Activated CD4-positive, alpha-beta T cell treated with anti-CD3 and anti-CD28 coated beads, Interleukin-2, amount 10 ng/mL, durations not matched to agents 7 days and 5 days (primary cell): ENCODE measurements at regions not wholly inside any gene's neighbourhood (a gene's known extent, or its start where the extent isn't known, plus 50 kb on each side); places are given as distances from the start of the nearest gene placed in this dataset.

Experiments
- CTCF ChIA-PET: fragments of 350-600 bp; sonication (Branson Sonifier 250); formaldehyde crosslinking; loops from one replicate; lab custom pipeline; 2021; ENCODE audit warnings: antibody characterized with exemption; lab: Charles Lee
- POLR2A ChIA-PET: fragments of 350-600 bp; sonication (Branson Sonifier 250); formaldehyde crosslinking; loops from one replicate; lab custom pipeline; 2021; ENCODE audit warnings: antibody characterized with exemption; lab: Charles Lee
- DNase-seq: peaks from one replicate; pipeline ENCODE4 v3.0.0-alpha.2; 2020
- H3K27ac Mint-ChIP-seq: one replicate; pipeline ENCODE4 v1.8.0; 2021; ENCODE audit warnings: mild to moderate bottlenecking, moderate library complexity, mixed read lengths
- H3K27me3 Mint-ChIP-seq: one replicate; pipeline ENCODE4 v1.8.0; 2021; ENCODE audit warnings: mixed read lengths
- H3K36me3 Mint-ChIP-seq: one replicate; pipeline ENCODE4 v1.8.0; 2021; ENCODE audit warnings: low read depth, mixed read lengths
- H3K4me1 Mint-ChIP-seq: one replicate; pipeline ENCODE4 v1.8.0; 2021; ENCODE audit warnings: mixed read lengths
- H3K4me3 Mint-ChIP-seq: one replicate; pipeline ENCODE4 v1.8.0; 2021; ENCODE audit warnings: mild to moderate bottlenecking, moderate library complexity, mixed read lengths
- H3K9me3 Mint-ChIP-seq: one replicate; pipeline ENCODE4 v1.8.0; 2021; ENCODE audit warnings: mixed read lengths

GRCh38 chr4:165779950-165780670 lies 92.9 kb upstream of the TLL1 start:
- no peaks in the 10 kb centered on the region for H3K4me1 Mint-ChIP-seq
- H3K36me3 Mint-ChIP-seq = no peaks in the 10 kb centered on the region
- H3K4me3 Mint-ChIP-seq = no peak overlapping the region
- DNase-seq = no peak
- ChIA-PET CTCF (no interaction called here), POLR2A (no interaction called here)
- H3K27me3 Mint-ChIP-seq = no peaks in the 10 kb centered on the region
- no peaks in the 10 kb centered on the region for H3K9me3 Mint-ChIP-seq
- H3K27ac Mint-ChIP-seq = no peak overlapping the region

GRCh38 chr4:165780735-165781134 lies 92.3 kb upstream of the TLL1 start:
- H3K27me3 Mint-ChIP-seq = no peaks in the 10 kb centered on the region
- no peak overlapping the region for H3K4me3 Mint-ChIP-seq
- CTCF ChIA-PET = no interaction called here
- POLR2A ChIA-PET = no interaction called here
- H3K36me3 Mint-ChIP-seq = no peaks in the 10 kb centered on the region
- H3K9me3 Mint-ChIP-seq = no peaks in the 10 kb centered on the region
- no peak overlapping the region for H3K27ac Mint-ChIP-seq
- no peak for DNase-seq
- no peaks in the 10 kb centered on the region for H3K4me1 Mint-ChIP-seq

GRCh38 chr4:165782623-165783022 lies 90.4 kb upstream of the TLL1 start:
- Mint-ChIP-seq H3K27ac (no peak overlapping the region), H3K36me3 (no peaks in the 10 kb centered on the region), H3K4me3 (no peak overlapping the region), H3K27me3 (no peaks in the 10 kb centered on the region), H3K9me3 (no peaks in the 10 kb centered on the region), H3K4me1 (no peaks in the 10 kb centered on the region)
- ChIA-PET POLR2A (no interaction called here), CTCF (no interaction called here)
- DNase-seq = no peak

- POLR2A ChIA-PET = no interaction called here
Measured at GRCh38 chr4:165783626-165784025, 89.4 kb upstream of the TLL1 start.

GRCh38 chr4:165784672-165785071 lies 88.4 kb upstream of the TLL1 start:
- ChIA-PET CTCF (no interaction called here), POLR2A (no interaction called here)
- no peaks in the 10 kb centered on the region for H3K27me3 Mint-ChIP-seq
- H3K4me1 Mint-ChIP-seq = no peaks in the 10 kb centered on the region
- H3K36me3 Mint-ChIP-seq = no peaks in the 10 kb centered on the region
- H3K27ac Mint-ChIP-seq = no peak overlapping the region
- no peaks in the 10 kb centered on the region for H3K9me3 Mint-ChIP-seq
- H3K4me3 Mint-ChIP-seq = no peak overlapping the region
- DNase-seq = no peak

More at GRCh38 chr4:165783626-165784025, 89.4 kb upstream of the TLL1 start:
- Mint-ChIP-seq H3K27me3 (no peaks in the 10 kb centered on the region), H3K36me3 (no peaks in the 10 kb centered on the region), H3K9me3 (no peaks in the 10 kb centered on the region), H3K4me3 (no peak overlapping the region), H3K27ac (no peak overlapping the region), H3K4me1 (no peaks in the 10 kb centered on the region)
- CTCF ChIA-PET = no interaction called here
- DNase-seq = no peak

- Mint-ChIP-seq H3K27me3 (no peaks in the 10 kb centered on the region), H3K4me3 (no peak overlapping the region), H3K9me3 (no peaks in the 10 kb centered on the region), H3K27ac (no peak overlapping the region), H3K36me3 (no peaks in the 10 kb centered on the region), H3K4me1 (no peaks in the 10 kb centered on the region)
- ChIA-PET POLR2A (no interaction called here), CTCF (no interaction called here)
- DNase-seq = no peak
Measured at GRCh38 chr4:165785337-165785736, 87.7 kb upstream of the TLL1 start.

- no peak overlapping the region for H3K27ac Mint-ChIP-seq
- no peaks in the 10 kb centered on the region for H3K9me3 Mint-ChIP-seq
- no peaks in the 10 kb centered on the region for H3K36me3 Mint-ChIP-seq
Measured at GRCh38 chr4:165787516-165788274, 85.3 kb upstream of the TLL1 start.

GRCh38 chr4:165788686-165789463 lies 84.2 kb upstream of the TLL1 start:
- no peaks in the 10 kb centered on the region for H3K9me3 Mint-ChIP-seq
- no peaks in the 10 kb centered on the region for H3K4me1 Mint-ChIP-seq
- CTCF ChIA-PET = no interaction called here
- no peaks in the 10 kb centered on the region for H3K36me3 Mint-ChIP-seq
- H3K27me3 Mint-ChIP-seq = no peaks in the 10 kb centered on the region
- no peak for DNase-seq
- H3K27ac Mint-ChIP-seq = no peak overlapping the region
- POLR2A ChIA-PET = no interaction called here
- no peak overlapping the region for H3K4me3 Mint-ChIP-seq

More at GRCh38 chr4:165787516-165788274, 85.3 kb upstream of the TLL1 start:
- H3K27me3 Mint-ChIP-seq = no peaks in the 10 kb centered on the region
- no peak for DNase-seq
- H3K4me1 Mint-ChIP-seq = no peaks in the 10 kb centered on the region
- ChIA-PET POLR2A (no interaction called here), CTCF (no interaction called here)
- no peak overlapping the region for H3K4me3 Mint-ChIP-seq

- Mint-ChIP-seq H3K4me1 (no peaks in the 10 kb centered on the region), H3K36me3 (no peaks in the 10 kb centered on the region), H3K4me3 (no peak overlapping the region), H3K9me3 (no peaks in the 10 kb centered on the region), H3K27me3 (no peaks in the 10 kb centered on the region), H3K27ac (no peak overlapping the region)
- DNase-seq = no peak
- POLR2A ChIA-PET = no interaction called here
- CTCF ChIA-PET = no interaction called here
Measured at GRCh38 chr4:165793236-165793635, 79.8 kb upstream of the TLL1 start.

GRCh38 chr4:165794834-165795233 lies 78.2 kb upstream of the TLL1 start:
- Mint-ChIP-seq H3K36me3 (no peaks in the 10 kb centered on the region), H3K27ac (no peak overlapping the region), H3K27me3 (no peaks in the 10 kb centered on the region), H3K4me1 (no peaks in the 10 kb centered on the region), H3K9me3 (no peaks in the 10 kb centered on the region), H3K4me3 (no peak overlapping the region)
- POLR2A ChIA-PET = no interaction called here
- CTCF ChIA-PET = no interaction called here
- DNase-seq = no peak

- H3K27me3 Mint-ChIP-seq = no peaks in the 10 kb centered on the region
- H3K4me1 Mint-ChIP-seq = no peaks in the 10 kb centered on the region
- POLR2A ChIA-PET = no interaction called here
- CTCF ChIA-PET = no interaction called here
- DNase-seq = no peak
- no peaks in the 10 kb centered on the region for H3K9me3 Mint-ChIP-seq
- H3K27ac Mint-ChIP-seq = no peak overlapping the region
- no peak overlapping the region for H3K4me3 Mint-ChIP-seq
- H3K36me3 Mint-ChIP-seq = no peaks in the 10 kb centered on the region
Measured at GRCh38 chr4:165799384-165799815, 73.6 kb upstream of the TLL1 start.

- no peaks in the 10 kb centered on the region for H3K36me3 Mint-ChIP-seq
- no peaks in the 10 kb centered on the region for H3K4me1 Mint-ChIP-seq
- DNase-seq = no peak
- no peaks in the 10 kb centered on the region for H3K27me3 Mint-ChIP-seq
- no peak overlapping the region for H3K4me3 Mint-ChIP-seq
- no peaks in the 10 kb centered on the region for H3K9me3 Mint-ChIP-seq
- H3K27ac Mint-ChIP-seq = no peak overlapping the region
- POLR2A ChIA-PET = no interaction called here
- CTCF ChIA-PET = no interaction called here
Measured at GRCh38 chr4:165802452-165802851, 70.6 kb upstream of the TLL1 start.

GRCh38 chr4:165803005-165803404 lies 70.0 kb upstream of the TLL1 start:
- Mint-ChIP-seq H3K27ac (no peak overlapping the region), H3K36me3 (no peaks in the 10 kb centered on the region), H3K27me3 (no peaks in the 10 kb centered on the region), H3K9me3 (no peaks in the 10 kb centered on the region), H3K4me3 (no peak overlapping the region), H3K4me1 (no peaks in the 10 kb centered on the region)
- ChIA-PET POLR2A (no interaction called here), CTCF (no interaction called here)
- DNase-seq = no peak
